ENCODE measurements at regions not wholly inside any gene's neighbourhood (a gene's known extent, or its start where the extent isn't known, plus 50 kb on each side); places are given as distances from the start of the nearest gene placed in this dataset.

GRCh38 chr15:87227846-87228245 lies 1028.7 kb downstream of the NTRK3 start:
- peak; percentile 89 for DNase-seq (ENCODE audit: low read depth)
- no peak overlapping the region for H3K4me3 ChIP-seq (ENCODE audit: low read depth, low read length)

GRCh38 chr15:87225436-87225835 lies 1031.1 kb downstream of the NTRK3 start:
- DNase-seq (ENCODE audit: low read depth), result no peak
- no peak overlapping the region for H3K4me3 ChIP-seq (ENCODE audit: low read depth, low read length)
- no peak for TF ChIP-seq CTCF (IDR thresholded peaks at IDR 0.05; ENCODE audit: insufficient read depth, low read length)

More at GRCh38 chr15:87227846-87228245, 1028.7 kb downstream of the NTRK3 start:
- no peak for TF ChIP-seq CTCF (IDR thresholded peaks at IDR 0.05; ENCODE audit: insufficient read depth, low read length)

- H3K4me3 ChIP-seq (ENCODE audit: low read depth, low read length), result no peak overlapping the region
- peak; percentile 69 for DNase-seq (ENCODE audit: low read depth)
- no peak for TF ChIP-seq CTCF (IDR thresholded peaks at IDR 0.05; ENCODE audit: insufficient read depth, low read length)
Observed at GRCh38 chr15:87224404-87224803, 1032.1 kb downstream of the NTRK3 start.

GRCh38 chr15:87219650-87220615 lies 1036.6 kb downstream of the NTRK3 start:
- H3K4me3 ChIP-seq (ENCODE audit: low read depth, low read length), result no peak overlapping the region
- TF ChIP-seq CTCF (IDR thresholded peaks at IDR 0.05; ENCODE audit: insufficient read depth, low read length), result no peak
- peak; percentile 73 for DNase-seq (ENCODE audit: low read depth)

GRCh38 chr15:87215100-87215499 lies 1041.4 kb downstream of the NTRK3 start:
- no peak for TF ChIP-seq CTCF (IDR thresholded peaks at IDR 0.05; ENCODE audit: insufficient read depth, low read length)
- DNase-seq (ENCODE audit: low read depth), result no peak
- H3K4me3 ChIP-seq (ENCODE audit: low read depth, low read length), result no peak overlapping the region

GRCh38 chr15:87213626-87214025 lies 1042.9 kb downstream of the NTRK3 start:
- H3K4me3 ChIP-seq (ENCODE audit: low read depth, low read length), result no peak overlapping the region
- no peak for TF ChIP-seq CTCF (IDR thresholded peaks at IDR 0.05; ENCODE audit: insufficient read depth, low read length)
- peak; percentile 54 for DNase-seq (ENCODE audit: low read depth)

All from fibroblast of the aortic adventitia (primary cell).